NCI-H345 treated with DMSO at 0.1 percent for 48 hours (cell line): ENCODE measurements at regions not wholly inside any gene's neighbourhood (a gene's known extent, or its start where the extent isn't known, plus 50 kb on each side); places are given as distances from the start of the nearest gene placed in this dataset.
"Not testable (repeated sequence)": the region's sequence is repeated elsewhere in the genome, so short reads cannot be mapped to it uniquely, and the experiment has no call there.

ENCODE experiments used
- DNase-seq: peaks from one replicate; lab custom pipeline; 2025; ENCODE audit not compliant: unreplicated experiment; lab: John Stamatoyannopoulos, UW

- DNase-seq = no peak
Measured at GRCh38 chr10:84626397-84627087, 298.2 kb downstream of the CCSER2 start.

- DNase-seq = no peak
Measured at GRCh38 chr10:84632866-84633265, 304.5 kb downstream of the CCSER2 start.

GRCh38 chr10:84634636-84635035, 306.2 kb downstream of the CCSER2 start:
- DNase-seq = no peak

- DNase-seq = not testable (repeated sequence)
Measured at GRCh38 chr10:84650628-84651027, 322.2 kb downstream of the CCSER2 start.

- no peak for DNase-seq
Measured at GRCh38 chr10:84654671-84655070, 326.3 kb downstream of the CCSER2 start.

- no peak for DNase-seq
Measured at GRCh38 chr10:84659027-84659426, 330.6 kb downstream of the CCSER2 start.

GRCh38 chr10:84659497-84660439, 331.4 kb downstream of the CCSER2 start:
- no peak for DNase-seq

GRCh38 chr10:84660450-84661159, 332.2 kb downstream of the CCSER2 start:
- DNase-seq = no peak

- no peak for DNase-seq
Measured at GRCh38 chr10:84665211-84665610, 336.8 kb downstream of the CCSER2 start.

GRCh38 chr10:84665883-84666463, 337.6 kb downstream of the CCSER2 start:
- DNase-seq = no peak

GRCh38 chr10:84668186-84668763, 339.9 kb downstream of the CCSER2 start:
- no peak for DNase-seq

- no peak for DNase-seq
Measured at GRCh38 chr10:84675060-84675459, 346.7 kb downstream of the CCSER2 start.

GRCh38 chr10:84676536-84676935, 348.1 kb downstream of the CCSER2 start:
- no peak for DNase-seq

- no peak for DNase-seq
Measured at GRCh38 chr10:84681781-84682180, 353.4 kb downstream of the CCSER2 start.

GRCh38 chr10:84683550-84683949, 355.2 kb downstream of the CCSER2 start:
- DNase-seq = no peak

GRCh38 chr10:84683980-84684740, 355.8 kb downstream of the CCSER2 start:
- DNase-seq = no peak

GRCh38 chr10:84685047-84685660, 356.8 kb downstream of the CCSER2 start:
- DNase-seq = no peak

GRCh38 chr10:84693006-84693405, 364.6 kb downstream of the CCSER2 start:
- no peak for DNase-seq

- DNase-seq = no peak
Measured at GRCh38 chr10:84695902-84696301, 367.5 kb downstream of the CCSER2 start.

- no peak for DNase-seq
Measured at GRCh38 chr10:84696610-84697009, 368.2 kb downstream of the CCSER2 start.
